H9 (cell line): ENCODE measurements at regions not wholly inside any gene's neighbourhood (a gene's known extent, or its start where the extent isn't known, plus 50 kb on each side); places are given as distances from the start of the nearest gene placed in this dataset.
"Not testable (repeated sequence)": the region's sequence is repeated elsewhere in the genome, so short reads cannot be mapped to it uniquely, and the experiment has no call there.

Source experiments
- DNase-seq: peaks from one replicate; pipeline ENCODE4 v3.0.0-alpha.2; 2017
- H2AFZ ChIP-seq: one replicate; pipeline ENCODE4 v1.6.1; 2013; ENCODE audit warnings: mild to moderate bottlenecking, low read length, control low read depth, moderate library complexity
- H2AK5ac ChIP-seq: 2 replicates; pipeline ENCODE4 v1.6.1; 2013; ENCODE audit warnings: low read length, control low read depth, mixed read lengths; ENCODE audit not compliant: insufficient read length
- H2BK120ac ChIP-seq: one replicate; pipeline ENCODE4 v1.6.1; 2013; ENCODE audit warnings: low read depth, mild to moderate bottlenecking, low read length, control low read depth, inconsistent platforms; ENCODE audit not compliant: poor library complexity, severe bottlenecking
- H2BK12ac ChIP-seq: 2 replicates; pipeline ENCODE4 v1.6.1; 2013; ENCODE audit warnings: low read length, control low read depth, mixed read lengths, low read depth; ENCODE audit not compliant: insufficient read length
- H2BK15ac ChIP-seq: 2 replicates; pipeline ENCODE4 v1.6.1; 2013; ENCODE audit warnings: low read depth, low read length, control low read depth
- H2BK20ac ChIP-seq: one replicate; pipeline ENCODE4 v1.6.1; 2013; ENCODE audit warnings: low read depth, mild to moderate bottlenecking, low read length, control low read depth, inconsistent platforms; ENCODE audit not compliant: poor library complexity, severe bottlenecking
- H2BK5ac ChIP-seq: 2 replicates; pipeline ENCODE4 v1.6.1; 2013; ENCODE audit warnings: low read length, control low read depth, mixed read lengths; ENCODE audit not compliant: insufficient read length
- H3K14ac ChIP-seq: 2 replicates; pipeline ENCODE4 v1.6.1; 2013; ENCODE audit warnings: low read length, control low read depth; ENCODE audit not compliant: insufficient read depth
- H3K18ac ChIP-seq: 2 replicates; pipeline ENCODE4 v1.6.1; 2013; ENCODE audit warnings: low read depth, mild to moderate bottlenecking, mixed read lengths, low read length, control low read depth; ENCODE audit not compliant: insufficient read length
- H3K23ac ChIP-seq: 2 replicates; pipeline ENCODE4 v1.6.1; 2013; ENCODE audit warnings: low read length, control low read depth, mixed read lengths, low read depth; ENCODE audit not compliant: insufficient read length
- H3K23me2 ChIP-seq: 2 replicates; pipeline ENCODE4 v1.6.1; 2013; ENCODE audit warnings: low read depth, mild to moderate bottlenecking, mixed read lengths, low read length, control low read depth; ENCODE audit not compliant: insufficient read length, poor library complexity, severe bottlenecking
- H3K27ac ChIP-seq: 2 replicates; pipeline ENCODE4 v1.5.1; 2013; ENCODE audit warnings: low read length, control low read depth, mixed read lengths, low read depth; ENCODE audit not compliant: insufficient read length
- H3K27me3 ChIP-seq: 2 replicates; pipeline ENCODE4 v1.6.1; 2013; ENCODE audit warnings: low read length, control low read depth, inconsistent platforms; ENCODE audit not compliant: insufficient read depth
- H3K4ac ChIP-seq: 2 replicates; pipeline ENCODE4 v1.6.1; 2013; ENCODE audit warnings: low read depth, mild to moderate bottlenecking, control low read depth, inconsistent platforms, low read length, moderate library complexity
- H3K4me1 ChIP-seq: 2 replicates; pipeline ENCODE4 v1.6.1; 2013; ENCODE audit warnings: low read length, control low read depth, inconsistent platforms; ENCODE audit not compliant: insufficient read depth
- H3K4me2 ChIP-seq: 2 replicates; pipeline ENCODE4 v1.6.1; 2013; ENCODE audit warnings: low read length, control low read depth, mixed read lengths; ENCODE audit not compliant: insufficient read length, insufficient read depth
- H3K56ac ChIP-seq: 2 replicates; pipeline ENCODE4 v1.6.1; 2013; ENCODE audit warnings: low read depth, mild to moderate bottlenecking, mixed read lengths, low read length, control low read depth; ENCODE audit not compliant: insufficient read length
- H3K79me1 ChIP-seq: 2 replicates; pipeline ENCODE4 v1.6.1; 2013; ENCODE audit warnings: low read depth, mild to moderate bottlenecking, moderate library complexity, low read length, control low read depth, inconsistent platforms; ENCODE audit not compliant: insufficient read depth, poor library complexity, severe bottlenecking
- H3K79me2 ChIP-seq: 2 replicates; pipeline ENCODE4 v1.6.1; 2013; ENCODE audit warnings: low read length, control low read depth, inconsistent platforms; ENCODE audit not compliant: insufficient read depth
- H3K9ac ChIP-seq: 2 replicates; pipeline ENCODE4 v1.6.1; 2013; ENCODE audit warnings: low read length, control low read depth, mixed read lengths; ENCODE audit not compliant: insufficient read length; ENCODE audit errors: extremely low read depth
- H3K9me3 ChIP-seq: one replicate; pipeline ENCODE4 v1.6.1; 2013; ENCODE audit warnings: low read depth, low read length, inconsistent platforms; ENCODE audit not compliant: control insufficient read depth
- H3T11ph ChIP-seq: one replicate; pipeline ENCODE4 v1.6.1; 2013; ENCODE audit warnings: mild to moderate bottlenecking, low read length, control low read depth, inconsistent platforms
- H4K20me1 ChIP-seq: one replicate; pipeline ENCODE4 v1.6.1; 2013; ENCODE audit not compliant: control insufficient read depth, insufficient read length, insufficient read depth
- H4K5ac ChIP-seq: 2 replicates; pipeline ENCODE4 v1.6.1; 2013; ENCODE audit warnings: low read depth, mild to moderate bottlenecking, mixed read lengths, low read length, control low read depth; ENCODE audit not compliant: insufficient read length
- H4K8ac ChIP-seq: replicated peaks from 2 replicates; pipeline ENCODE4 v1.6.1; 2013; ENCODE audit warnings: low read length, control low read depth, mixed read lengths, low read depth; ENCODE audit not compliant: insufficient read length
- H4K91ac ChIP-seq: 2 replicates; pipeline ENCODE4 v1.6.1; 2013; ENCODE audit warnings: low read depth, mild to moderate bottlenecking, moderate library complexity, mixed read lengths, low read length, control low read depth; ENCODE audit not compliant: insufficient read length
- H3K27ac Mint-ChIP-seq, 3 experiments: 2 replicates in 2 of 3; 3 replicates in 1 of 3; pipeline ENCODE4 v1.8.0; 2020 to 2021; ENCODE audit warnings: mixed read lengths in 3 of 3, mild to moderate bottlenecking in 1 of 3, moderate library complexity in 1 of 3
- H3K27me3 Mint-ChIP-seq: 2 replicates; pipeline ENCODE4 v1.8.0; 2021; ENCODE audit warnings: low read depth, mild to moderate bottlenecking, moderate library complexity, mixed read lengths
- H3K36me3 Mint-ChIP-seq, 3 experiments: 2 replicates in 2 of 3; 3 replicates in 1 of 3; pipeline ENCODE4 v1.8.0; 2020 to 2021; ENCODE audit warnings: low read depth in 3 of 3, mixed read lengths in 3 of 3; ENCODE audit not compliant: insufficient read depth in 1 of 3
- H3K4me1 Mint-ChIP-seq, 2 experiments: 2 replicates each; pipeline ENCODE4 v1.8.0; 2020; ENCODE audit warnings: mixed read lengths in 2 of 2
- H3K4me3 Mint-ChIP-seq, 2 experiments: 2 replicates in 1 of 2; 3 replicates in 1 of 2; pipeline ENCODE4 v1.8.0; 2020 to 2021; ENCODE audit warnings: mild to moderate bottlenecking in 2 of 2, mixed read lengths in 2 of 2, moderate library complexity in 1 of 2
- H3K9me3 Mint-ChIP-seq, 2 experiments: 2 replicates in 1 of 2; 3 replicates in 1 of 2; pipeline ENCODE4 v1.8.0; 2020; ENCODE audit warnings: mild to moderate bottlenecking in 2 of 2, mixed read lengths in 2 of 2, moderate library complexity in 1 of 2
- WGBS: extraction: QIAGEN DNeasy Blood & Tissue Kit; methylation state at CpG from one replicate; pipeline ENCODE4 v1.1.7; 2013; ENCODE audit warnings: missing lambda C conversion rate, low lambda C conversion rate, mixed read lengths; ENCODE audit not compliant: insufficient read length; ENCODE audit errors: extremely low coverage; 5-methylcytosine and 5-hydroxymethylcytosine counted together

DNA sequence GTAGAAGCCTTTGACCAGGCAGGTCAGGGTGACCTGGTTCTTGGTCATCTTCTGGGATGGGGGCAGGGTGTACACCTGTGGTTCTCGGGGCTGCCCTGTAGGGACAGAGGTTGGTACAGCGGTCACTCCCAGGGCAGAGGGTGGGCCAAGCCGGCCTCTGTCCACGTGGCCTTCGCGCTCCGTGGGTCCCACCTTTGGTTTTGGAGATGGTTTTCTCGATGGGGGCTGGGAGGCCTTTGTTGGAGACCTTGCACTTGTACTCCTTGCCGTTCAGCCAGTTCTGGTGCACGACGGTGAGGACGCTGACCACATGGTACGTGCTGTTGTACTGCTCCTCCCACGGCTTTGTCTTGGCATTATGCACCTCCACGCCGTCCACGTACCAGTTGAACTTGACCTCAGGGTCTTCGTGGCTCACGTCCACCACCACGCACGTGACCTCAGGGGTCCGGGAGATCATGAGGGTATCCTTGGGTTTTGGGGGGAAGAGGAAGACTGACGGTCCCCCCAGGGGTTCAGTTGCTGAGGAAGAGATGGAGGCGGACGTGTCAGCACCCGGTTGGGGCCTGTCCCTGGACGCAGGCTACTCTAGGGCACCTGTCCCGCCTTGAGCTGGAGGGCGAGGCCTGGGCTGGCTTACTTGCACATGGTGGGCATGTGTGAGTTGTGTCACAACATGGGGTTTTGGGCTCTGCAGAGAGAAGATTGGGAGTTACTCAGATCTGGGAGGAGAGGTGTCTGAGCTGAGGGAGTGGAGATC lies 142.3 kb downstream of the TMEM121 start:
- H2AK5ac ChIP-seq, H3K14ac ChIP-seq, H2BK15ac ChIP-seq, H2BK20ac ChIP-seq, H4K20me1 ChIP-seq, H3K27ac ChIP-seq, H3K27ac Mint-ChIP-seq, H3K23ac ChIP-seq, H3K79me1 ChIP-seq, H3K56ac ChIP-seq, H3K18ac ChIP-seq, H3K4ac ChIP-seq, H3K23me2 ChIP-seq, H3K4me1 Mint-ChIP-seq, H2BK120ac ChIP-seq, H3K4me1 ChIP-seq, H2BK5ac ChIP-seq, H3K79me2 ChIP-seq, H3K9ac ChIP-seq, H3K4me3 Mint-ChIP-seq, H2BK12ac ChIP-seq, H3T11ph ChIP-seq, H4K91ac ChIP-seq, H2AFZ ChIP-seq, H3K4me2 ChIP-seq, H3K27me3 ChIP-seq, H4K8ac ChIP-seq, DNase-seq, H4K5ac ChIP-seq, H3K27me3 Mint-ChIP-seq: not testable (repeated sequence)
- peaks cover 55% of the 10 kb centered on the region for H3K9me3 ChIP-seq
- Mint-ChIP-seq H3K36me3 (peaks cover 4 to 12% (median 9%) of the 10 kb centered on the region in 3 experiments; a peak in 6 of 7 replicates), H3K9me3 (peaks cover 63 to 74% of the 10 kb centered on the region in 2 experiments)
- WGBS, result no CpG with 5 or more reads among the region's 29 CpGs

GRCh38 chr14:105669231-105669610 lies 142.8 kb downstream of the TMEM121 start:
- H3K18ac ChIP-seq, H3K27ac ChIP-seq, H2BK15ac ChIP-seq, H3K4me3 Mint-ChIP-seq, H3K23me2 ChIP-seq, H3T11ph ChIP-seq, H3K27ac Mint-ChIP-seq, H2AFZ ChIP-seq, H3K79me1 ChIP-seq, H2BK120ac ChIP-seq, H3K79me2 ChIP-seq, H2BK12ac ChIP-seq, H3K4me2 ChIP-seq, H3K23ac ChIP-seq, H4K5ac ChIP-seq, H3K4me1 ChIP-seq, H3K27me3 ChIP-seq, H4K20me1 ChIP-seq, H2BK5ac ChIP-seq, H4K8ac ChIP-seq, DNase-seq, H2BK20ac ChIP-seq, H3K9ac ChIP-seq, H2AK5ac ChIP-seq, H3K27me3 Mint-ChIP-seq, H3K14ac ChIP-seq, H3K56ac ChIP-seq, H3K4me1 Mint-ChIP-seq, H4K91ac ChIP-seq, H3K4ac ChIP-seq: not testable (repeated sequence)
- H3K9me3 ChIP-seq, result peaks cover 61% of the 10 kb centered on the region
- no CpG with 5 or more reads among the region's 7 CpGs for WGBS
- peaks cover 4 to 11% (median 9%) of the 10 kb centered on the region in 3 experiments; a peak in 6 of 7 replicates for H3K36me3 Mint-ChIP-seq
- H3K9me3 Mint-ChIP-seq, result peaks cover 67 to 76% of the 10 kb centered on the region in 2 experiments
